ENCODE measurements at regions not wholly inside any gene's neighbourhood (a gene's known extent, or its start where the extent isn't known, plus 50 kb on each side); places are given as distances from the start of the nearest gene placed in this dataset.

DNA sequence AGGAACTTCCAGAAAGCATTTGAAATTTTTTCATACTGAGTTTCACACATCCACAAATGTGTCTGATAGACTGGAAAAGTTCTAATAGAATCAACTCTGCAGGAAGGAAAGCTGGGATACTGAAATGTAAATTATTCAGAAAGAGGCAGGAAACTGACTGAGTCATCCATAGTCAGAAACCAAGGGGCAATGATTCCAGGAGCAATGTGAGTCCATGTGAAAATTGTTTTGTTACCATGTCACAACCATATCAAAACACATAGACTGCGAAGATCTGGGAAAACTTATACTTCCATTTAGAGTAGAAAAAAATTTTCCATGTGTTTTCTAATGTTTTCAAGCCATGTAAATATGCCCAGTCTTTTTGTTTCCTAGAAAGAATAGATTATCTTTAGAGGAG, 142.3 kb upstream of the TMPRSS15 start:
- no peaks in the 10 kb centered on the region for H3K36me3 ChIP-seq (ENCODE audit: insufficient read depth, low read length)
- H3K4me1 ChIP-seq (ENCODE audit: insufficient read depth, low read length, poor library complexity, severe bottlenecking) = no peaks in the 10 kb centered on the region
- H3K4me3 ChIP-seq (ENCODE audit: low read depth, low read length, poor library complexity, severe bottlenecking) = no peak overlapping the region
- ChIA-PET POLR2A (interaction anchor here (1.1 kb wide), 1 partner anchor 8 kb away, joined by 3 read pairs; no protein-coding TSS in a partner anchor), CTCF (ENCODE audit: unreplicated experiment) (no interaction called here)
- no peak for DNase-seq (ENCODE audit: low spot score)
- H3K4me2 ChIP-seq (ENCODE audit: low read length) = no peak overlapping the region
- H2AFZ ChIP-seq (ENCODE audit: low read length) = no peak overlapping the region
- H3K9me2 ChIP-seq (ENCODE audit: insufficient read depth, low read length) = no peaks in the 10 kb centered on the region
- TF ChIP-seq, protein P1, sequence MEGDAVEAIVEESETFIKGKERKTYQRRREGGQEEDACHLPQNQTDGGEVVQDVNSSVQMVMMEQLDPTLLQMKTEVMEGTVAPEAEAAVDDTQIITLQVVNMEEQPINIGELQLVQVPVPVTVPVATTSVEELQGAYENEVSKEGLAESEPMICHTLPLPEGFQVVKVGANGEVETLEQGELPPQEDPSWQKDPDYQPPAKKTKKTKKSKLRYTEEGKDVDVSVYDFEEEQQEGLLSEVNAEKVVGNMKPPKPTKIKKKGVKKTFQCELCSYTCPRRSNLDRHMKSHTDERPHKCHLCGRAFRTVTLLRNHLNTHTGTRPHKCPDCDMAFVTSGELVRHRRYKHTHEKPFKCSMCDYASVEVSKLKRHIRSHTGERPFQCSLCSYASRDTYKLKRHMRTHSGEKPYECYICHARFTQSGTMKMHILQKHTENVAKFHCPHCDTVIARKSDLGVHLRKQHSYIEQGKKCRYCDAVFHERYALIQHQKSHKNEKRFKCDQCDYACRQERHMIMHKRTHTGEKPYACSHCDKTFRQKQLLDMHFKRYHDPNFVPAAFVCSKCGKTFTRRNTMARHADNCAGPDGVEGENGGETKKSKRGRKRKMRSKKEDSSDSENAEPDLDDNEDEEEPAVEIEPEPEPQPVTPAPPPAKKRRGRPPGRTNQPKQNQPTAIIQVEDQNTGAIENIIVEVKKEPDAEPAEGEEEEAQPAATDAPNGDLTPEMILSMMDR (conservative IDR thresholded peaks at IDR 0.05; ENCODE audit: low read length) = no peak
- TF ChIP-seq EZH2phosphoT487 (IDR thresholded peaks at IDR 0.05; ENCODE audit: borderline replicate concordance, low read depth, low read length) = no peak
- intact Hi-C loops (cut with micrococcal nuclease; ENCODE audit: unreplicated experiment) = no loop called here
- no peaks in the 10 kb centered on the region for H4K20me1 ChIP-seq (ENCODE audit: insufficient read depth, low read length)
- H3K79me2 ChIP-seq (ENCODE audit: insufficient read depth, low read depth, low read length) = no peaks in the 10 kb centered on the region
- BruUV-seq (replicated peaks) = no TSS peak
- no peaks in the 10 kb centered on the region for H3K9me3 ChIP-seq (ENCODE audit: low read length)
- no peak overlapping the region for H3K27ac ChIP-seq (ENCODE audit: low read depth, low read length, poor library complexity, severe bottlenecking)

DNA sequence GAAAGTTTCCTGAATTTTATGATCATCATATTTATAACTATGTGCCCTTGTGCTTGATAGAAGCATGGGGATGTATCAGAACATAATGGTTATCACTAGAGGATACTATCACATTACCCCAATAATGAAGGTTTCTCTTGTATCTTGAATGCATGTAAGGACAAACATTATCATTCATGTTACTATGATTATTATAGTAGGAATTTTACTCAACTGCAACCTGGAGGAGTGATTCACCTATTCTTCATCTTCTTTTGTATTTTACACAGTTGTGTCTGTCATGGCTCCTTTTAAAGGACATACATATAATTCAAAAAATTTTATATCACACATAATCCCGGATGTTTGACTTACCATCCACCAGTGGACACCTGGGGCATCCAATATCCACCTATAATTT, 143.8 kb upstream of the TMPRSS15 start:
- BruUV-seq (replicated peaks) = no TSS peak
- Histone ChIP-seq H4K20me1 (ENCODE audit: insufficient read depth, low read length) (no peaks in the 10 kb centered on the region), H2AFZ (ENCODE audit: low read length) (no peak overlapping the region), H3K36me3 (ENCODE audit: insufficient read depth, low read length) (no peaks in the 10 kb centered on the region), H3K4me2 (ENCODE audit: low read length) (no peak overlapping the region), H3K4me1 (ENCODE audit: insufficient read depth, low read length, poor library complexity, severe bottlenecking) (no peaks in the 10 kb centered on the region), H3K27ac (ENCODE audit: low read depth, low read length, poor library complexity, severe bottlenecking) (no peak overlapping the region), H3K9me2 (ENCODE audit: insufficient read depth, low read length) (no peaks in the 10 kb centered on the region), H3K9me3 (ENCODE audit: low read length) (no peaks in the 10 kb centered on the region), H3K4me3 (ENCODE audit: low read depth, low read length, poor library complexity, severe bottlenecking) (no peak overlapping the region), H3K79me2 (ENCODE audit: insufficient read depth, low read depth, low read length) (no peaks in the 10 kb centered on the region)
- CTCF ChIA-PET (ENCODE audit: unreplicated experiment) = no interaction called here
- no peak for TF ChIP-seq EZH2phosphoT487 (IDR thresholded peaks at IDR 0.05; ENCODE audit: borderline replicate concordance, low read depth, low read length)
- TF ChIP-seq, protein P1 (conservative IDR thresholded peaks at IDR 0.05; ENCODE audit: low read length) = no peak
- DNase-seq (ENCODE audit: low spot score) = no peak
- POLR2A ChIA-PET = no interaction called here
- intact Hi-C loops (cut with micrococcal nuclease; ENCODE audit: unreplicated experiment) = no loop called here

DNA sequence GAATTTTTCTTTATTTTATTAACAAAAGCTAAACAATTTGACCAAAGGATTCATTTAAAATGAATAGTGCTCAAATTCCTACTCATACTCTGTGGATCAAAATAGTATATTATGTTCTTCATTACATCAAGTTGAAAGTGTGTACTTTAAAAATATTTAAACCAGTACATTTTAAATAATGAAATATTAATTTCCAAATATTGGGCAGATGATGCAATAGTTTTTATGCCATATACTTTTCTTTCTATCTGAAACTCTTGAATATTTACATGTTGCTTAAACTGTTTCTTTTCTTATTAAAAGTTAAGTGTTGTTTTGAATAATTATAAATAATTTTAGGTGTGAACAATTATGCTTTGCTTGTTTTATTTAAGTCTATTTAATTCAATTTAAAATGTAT, 144.7 kb upstream of the TMPRSS15 start:
- no peak overlapping the region for H3K27ac ChIP-seq (ENCODE audit: low read depth, low read length, poor library complexity, severe bottlenecking)
- intact Hi-C loops (cut with micrococcal nuclease; ENCODE audit: unreplicated experiment) = no loop called here
- H3K4me2 ChIP-seq (ENCODE audit: low read length) = no peak overlapping the region
- H3K4me1 ChIP-seq (ENCODE audit: insufficient read depth, low read length, poor library complexity, severe bottlenecking) = no peaks in the 10 kb centered on the region
- no peaks in the 10 kb centered on the region for H4K20me1 ChIP-seq (ENCODE audit: insufficient read depth, low read length)
- no peaks in the 10 kb centered on the region for H3K79me2 ChIP-seq (ENCODE audit: insufficient read depth, low read depth, low read length)
- no peak for DNase-seq (ENCODE audit: low spot score)
- H3K36me3 ChIP-seq (ENCODE audit: insufficient read depth, low read length) = no peaks in the 10 kb centered on the region
- no peak overlapping the region for H2AFZ ChIP-seq (ENCODE audit: low read length)
- no peaks in the 10 kb centered on the region for H3K9me2 ChIP-seq (ENCODE audit: insufficient read depth, low read length)
- no peak for TF ChIP-seq EZH2phosphoT487 (IDR thresholded peaks at IDR 0.05; ENCODE audit: borderline replicate concordance, low read depth, low read length)
- TF ChIP-seq, protein P1 (conservative IDR thresholded peaks at IDR 0.05; ENCODE audit: low read length) = no peak
- BruUV-seq (replicated peaks) = no TSS peak
- H3K4me3 ChIP-seq (ENCODE audit: low read depth, low read length, poor library complexity, severe bottlenecking) = no peak overlapping the region
- H3K9me3 ChIP-seq (ENCODE audit: low read length) = no peaks in the 10 kb centered on the region
- POLR2A ChIA-PET = interaction anchor here (0.7 kb wide), 1 partner anchor 205 kb away, joined by 3 read pairs; no protein-coding TSS in a partner anchor
- CTCF ChIA-PET (ENCODE audit: unreplicated experiment) = no interaction called here

Measured in OCI-LY7 (cell line).